Mammary epithelial cell (primary cell): ENCODE measurements at regions not wholly inside any gene's neighbourhood (a gene's known extent, or its start where the extent isn't known, plus 50 kb on each side); places are given as distances from the start of the nearest gene placed in this dataset.

Experiments used
- CTCF ChIP-seq, 2 donors: IDR thresholded peaks in 1 of 2; conservative IDR thresholded peaks in 1 of 2; 2 replicates each; pipeline ENCODE4 v1.5.1; 2011 to 2012; ENCODE audit warnings: inconsistent platforms in 2 of 2, low read length in 2 of 2, mild to moderate bottlenecking in 2 of 2, control low read depth in 1 of 2, low read depth in 1 of 2; ENCODE audit not compliant: insufficient read depth in 1 of 2; ENCODE audit errors: extremely low read depth in 1 of 2
- EZH2 ChIP-seq: IDR thresholded peaks from 2 replicates; pipeline ENCODE4 v1.6.1; 2012; ENCODE audit warnings: low read length, inconsistent platforms, borderline replicate concordance

- TF ChIP-seq CTCF (conservative IDR thresholded peaks at IDR 0.05 in 1 of 2, IDR thresholded peaks at IDR 0.05 in 1 of 2; ENCODE audit: extremely low read depth in 1 of 2, insufficient read depth in 1 of 2, low read depth in 1 of 2, low read length in 2 of 2) (no peak), EZH2 (no peak)
These were observed 219.6 kb upstream of the C14orf180 start for GRCh38 chr14:104359969-104360442.
